NCI-H1436 (cell line): ENCODE measurements at regions not wholly inside any gene's neighbourhood (a gene's known extent, or its start where the extent isn't known, plus 50 kb on each side); places are given as distances from the start of the nearest gene placed in this dataset.

Source experiments
- DNase-seq: peaks from one replicate; lab custom pipeline; 2025; lab: John Stamatoyannopoulos, UW

GRCh38 chr2:181114021-181114420, 133.6 kb downstream of the UBE2E3 start:
- DNase-seq: no peak

- DNase-seq: no peak
Observed at GRCh38 chr2:181116261-181116660, 135.9 kb downstream of the UBE2E3 start.

GRCh38 chr2:181117206-181117925, 137.0 kb downstream of the UBE2E3 start:
- no peak for DNase-seq

- no peak for DNase-seq
Observed at GRCh38 chr2:181120625-181121024, 140.2 kb downstream of the UBE2E3 start.

- no peak for DNase-seq
Observed at GRCh38 chr2:181121996-181122395, 141.6 kb downstream of the UBE2E3 start.

- no peak for DNase-seq
Observed at GRCh38 chr2:181122601-181123000, 142.2 kb downstream of the UBE2E3 start.

- DNase-seq: no peak
Observed at GRCh38 chr2:181123798-181124231, 143.4 kb downstream of the UBE2E3 start.

GRCh38 chr2:181124497-181124896, 144.1 kb downstream of the UBE2E3 start:
- no peak for DNase-seq

GRCh38 chr2:181125359-181125758, 145.0 kb downstream of the UBE2E3 start:
- DNase-seq: no peak

- no peak for DNase-seq
Observed at GRCh38 chr2:181126311-181126868, 146.0 kb downstream of the UBE2E3 start.

GRCh38 chr2:181128199-181128598, 147.8 kb downstream of the UBE2E3 start:
- no peak for DNase-seq

GRCh38 chr2:181129364-181130056, 149.1 kb downstream of the UBE2E3 start:
- no peak for DNase-seq

GRCh38 chr2:181130686-181131085, 150.3 kb downstream of the UBE2E3 start:
- no peak for DNase-seq

- no peak for DNase-seq
Observed at GRCh38 chr2:181131584-181131983, 151.2 kb downstream of the UBE2E3 start.

- no peak for DNase-seq
Observed at GRCh38 chr2:181138816-181139215, 158.4 kb downstream of the UBE2E3 start.

GRCh38 chr2:181139831-181140230, 159.4 kb downstream of the UBE2E3 start:
- DNase-seq: no peak

- DNase-seq: no peak
Observed at GRCh38 chr2:181140414-181140813, 160.0 kb downstream of the UBE2E3 start.

- no peak for DNase-seq
Observed at GRCh38 chr2:181140928-181141327, 160.5 kb downstream of the UBE2E3 start.

- no peak for DNase-seq
Observed at GRCh38 chr2:181141676-181142075, 161.3 kb downstream of the UBE2E3 start.

GRCh38 chr2:181142514-181142913, 162.1 kb downstream of the UBE2E3 start:
- DNase-seq: no peak

GRCh38 chr2:181143790-181144300, 163.4 kb downstream of the UBE2E3 start:
- no peak for DNase-seq

GRCh38 chr2:181145645-181146044, 165.2 kb downstream of the UBE2E3 start:
- DNase-seq: no peak

- no peak for DNase-seq
Observed at GRCh38 chr2:181146171-181146570, 165.8 kb downstream of the UBE2E3 start.
